ENCODE measurements at regions not wholly inside any gene's neighbourhood (a gene's known extent, or its start where the extent isn't known, plus 50 kb on each side); places are given as distances from the start of the nearest gene placed in this dataset.

DNA sequence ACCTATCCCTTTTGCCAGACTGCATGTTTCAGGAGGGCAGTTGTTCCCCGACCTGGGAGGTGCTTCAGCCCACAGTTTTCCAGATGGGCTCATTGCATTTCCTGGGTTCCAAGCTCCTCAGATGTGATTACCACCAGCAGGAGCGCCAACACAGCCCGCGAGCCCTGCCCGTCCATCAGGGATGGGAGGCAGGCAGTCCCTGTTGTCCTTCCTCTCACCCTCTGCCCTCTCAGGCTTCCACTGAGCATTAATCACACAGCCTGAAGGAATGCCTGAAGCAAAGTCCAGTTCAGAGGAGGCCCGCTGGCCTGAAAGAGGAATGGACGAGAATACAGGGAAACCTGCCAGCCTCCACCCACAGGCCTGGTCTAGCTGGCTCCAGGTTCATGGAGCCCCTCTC lies 256.3 kb upstream of the SDK2 start:
- Histone ChIP-seq H3K9ac (ENCODE audit: low read length in 5 of 5) (no peak overlapping the region), H3K36me3 (ENCODE audit: control insufficient read depth in 5 of 5, insufficient read depth in 5 of 5, low read length in 5 of 5) (no peaks in the 10 kb centered on the region), H3K27me3 (ENCODE audit: control insufficient read depth in 5 of 5, insufficient read depth in 4 of 5, low read length in 5 of 5) (peaks cover 20 to 63% (median 49%) of the 10 kb centered on the region in 5 donors), H3K4me3 (ENCODE audit: low read depth in 1 of 5, low read length in 5 of 5) (no peak overlapping the region), H3K4me1 (ENCODE audit: control insufficient read depth in 5 of 5, insufficient read depth in 5 of 5, low read length in 5 of 5) (peaks cover 0 to 17% (median 13%) of the 10 kb centered on the region in 5 donors), H3K27ac (ENCODE audit: low read depth, low read length) (no peak overlapping the region), H3K9me3 (ENCODE audit: control insufficient read depth in 5 of 5, low read length in 5 of 5) (no peaks in the 10 kb centered on the region)

DNA sequence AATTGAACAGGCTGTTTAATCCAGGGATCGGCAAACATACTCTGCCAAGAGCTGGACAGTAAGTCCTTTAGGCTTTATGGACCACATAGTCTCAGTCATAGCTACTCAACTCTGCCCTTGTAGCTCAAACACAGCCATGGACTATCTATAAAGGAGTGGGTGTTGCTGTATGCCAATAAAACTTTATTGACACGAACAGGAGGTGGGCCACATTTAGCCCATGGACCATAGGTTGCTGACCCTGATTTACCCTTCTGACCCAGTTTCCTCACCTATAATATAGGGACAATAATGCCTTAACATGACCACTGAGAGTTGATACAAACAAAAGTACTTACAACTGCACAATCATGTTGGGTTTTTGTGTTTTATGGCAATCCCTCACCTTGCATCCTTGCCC lies 257.0 kb upstream of the SDK2 start:
- Histone ChIP-seq H3K27ac (ENCODE audit: low read depth, low read length) (no peak overlapping the region), H3K4me1 (ENCODE audit: control insufficient read depth in 5 of 5, insufficient read depth in 5 of 5, low read length in 5 of 5) (peaks cover 0 to 17% (median 13%) of the 10 kb centered on the region in 5 donors), H3K36me3 (ENCODE audit: control insufficient read depth in 5 of 5, insufficient read depth in 5 of 5, low read length in 5 of 5) (no peaks in the 10 kb centered on the region), H3K4me3 (ENCODE audit: low read depth in 1 of 5, low read length in 5 of 5) (peak overlapping the region in 2 of 5 donors; percentile 40 to 52), H3K27me3 (ENCODE audit: control insufficient read depth in 5 of 5, insufficient read depth in 4 of 5, low read length in 5 of 5) (peaks cover 21 to 56% (median 49%) of the 10 kb centered on the region in 5 donors), H3K9ac (ENCODE audit: low read length in 5 of 5) (no peak overlapping the region), H3K9me3 (ENCODE audit: control insufficient read depth in 5 of 5, low read length in 5 of 5) (no peaks in the 10 kb centered on the region)

DNA sequence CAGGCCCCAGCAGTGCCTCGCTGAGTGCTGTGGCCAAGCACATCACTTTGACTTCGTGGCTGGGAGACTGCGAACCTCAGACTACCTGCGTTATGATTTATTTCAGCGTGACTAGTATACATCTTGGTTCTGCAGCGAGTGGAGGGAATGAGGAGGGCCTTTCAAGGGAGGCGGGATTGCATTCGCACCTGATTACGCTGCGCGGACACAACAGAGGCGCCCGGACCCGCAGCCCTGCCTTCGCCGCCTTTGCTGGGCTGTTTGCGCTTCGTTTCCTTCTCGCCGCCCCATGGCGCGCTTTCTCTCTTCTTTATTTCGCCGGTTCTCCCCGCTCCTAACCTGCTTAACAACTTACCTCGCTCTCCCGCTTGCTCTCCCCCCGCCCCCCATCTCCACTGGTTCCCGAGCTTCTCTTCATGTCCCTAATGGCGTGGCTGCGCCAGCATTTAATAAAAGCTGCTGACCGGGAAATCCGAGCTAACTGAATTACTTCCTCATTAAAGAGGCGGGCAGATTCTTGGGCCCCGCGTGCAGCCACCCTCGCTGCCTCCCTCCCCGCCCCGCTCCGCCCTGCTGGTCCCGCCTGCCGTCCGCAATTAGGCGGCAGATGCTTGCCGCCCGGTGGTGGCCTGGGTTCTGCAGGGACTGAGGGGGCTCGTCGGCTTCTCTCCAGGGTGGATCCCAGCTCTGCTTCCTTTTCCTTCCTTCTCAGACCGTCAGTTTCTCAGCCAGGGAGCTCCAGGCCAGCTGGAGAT lies 257.6 kb upstream of the SDK2 start:
- Histone ChIP-seq H3K4me3 (ENCODE audit: low read depth in 1 of 5, low read length in 5 of 5) (peak overlapping the region; percentile 12 to 52 (median 38)), H3K9ac (ENCODE audit: low read length in 5 of 5) (no peak overlapping the region), H3K4me1 (ENCODE audit: control insufficient read depth in 5 of 5, insufficient read depth in 5 of 5, low read length in 5 of 5) (peaks cover 0 to 17% (median 13%) of the 10 kb centered on the region in 5 donors), H3K27ac (ENCODE audit: low read depth, low read length) (no peak overlapping the region), H3K27me3 (ENCODE audit: control insufficient read depth in 5 of 5, insufficient read depth in 4 of 5, low read length in 5 of 5) (peaks cover 21 to 58% (median 52%) of the 10 kb centered on the region in 5 donors), H3K9me3 (ENCODE audit: control insufficient read depth in 5 of 5, low read length in 5 of 5) (peaks cover 0 to 5% (median 3%) of the 10 kb centered on the region in 5 donors), H3K36me3 (ENCODE audit: control insufficient read depth in 5 of 5, insufficient read depth in 5 of 5, low read length in 5 of 5) (no peaks in the 10 kb centered on the region)

DNA sequence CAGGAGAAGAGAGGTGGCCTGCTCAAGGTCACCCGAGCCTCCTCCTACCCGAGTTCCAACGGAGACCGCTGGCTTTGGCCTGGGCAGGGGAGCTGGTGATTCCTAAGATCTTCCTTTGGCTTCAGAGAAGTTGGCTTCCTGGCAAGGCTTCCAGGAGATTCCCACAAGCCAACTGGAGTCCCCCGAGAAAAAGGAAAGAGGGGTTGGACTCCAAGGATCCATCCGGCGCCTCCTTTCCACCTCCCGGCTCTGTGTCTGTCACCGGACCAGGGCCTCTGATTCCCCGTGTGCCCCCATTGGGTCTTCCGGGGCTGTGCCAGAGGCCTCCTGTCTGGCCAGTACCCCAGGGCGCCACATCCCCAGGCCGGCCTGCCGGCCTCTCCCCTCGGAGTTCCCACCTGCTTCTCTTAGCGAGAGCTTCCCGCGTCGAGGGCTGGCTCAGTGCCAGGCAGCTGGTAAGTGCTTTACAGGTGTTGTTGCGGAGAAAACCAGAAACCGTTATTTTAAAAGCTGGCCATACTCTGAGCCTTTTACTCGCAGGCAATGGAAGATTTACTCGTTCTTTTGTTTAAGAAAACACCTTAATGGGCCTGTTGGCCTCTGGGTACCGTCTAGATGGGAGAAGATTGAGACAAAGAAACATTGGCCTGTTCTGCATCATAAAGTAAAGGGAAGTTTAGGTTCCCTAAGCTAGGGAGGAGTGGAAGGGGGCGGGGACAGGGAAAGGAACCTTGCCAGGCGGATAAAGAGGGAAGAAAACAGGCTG lies 258.4 kb upstream of the SDK2 start:
- Histone ChIP-seq H3K9ac (ENCODE audit: low read length in 5 of 5) (no peak overlapping the region), H3K9me3 (ENCODE audit: control insufficient read depth in 5 of 5, low read length in 5 of 5) (peaks cover 0 to 5% (median 3%) of the 10 kb centered on the region in 5 donors), H3K36me3 (ENCODE audit: control insufficient read depth in 5 of 5, insufficient read depth in 5 of 5, low read length in 5 of 5) (no peaks in the 10 kb centered on the region), H3K27ac (ENCODE audit: low read depth, low read length) (no peak overlapping the region), H3K4me1 (ENCODE audit: control insufficient read depth in 5 of 5, insufficient read depth in 5 of 5, low read length in 5 of 5) (peaks cover 0 to 17% (median 13%) of the 10 kb centered on the region in 5 donors), H3K27me3 (ENCODE audit: control insufficient read depth in 5 of 5, insufficient read depth in 4 of 5, low read length in 5 of 5) (peaks cover 21 to 62% (median 54%) of the 10 kb centered on the region in 5 donors), H3K4me3 (ENCODE audit: low read depth in 1 of 5, low read length in 5 of 5) (peak overlapping the region in 3 of 5 donors; percentile 12 to 52 (median 40))

DNA sequence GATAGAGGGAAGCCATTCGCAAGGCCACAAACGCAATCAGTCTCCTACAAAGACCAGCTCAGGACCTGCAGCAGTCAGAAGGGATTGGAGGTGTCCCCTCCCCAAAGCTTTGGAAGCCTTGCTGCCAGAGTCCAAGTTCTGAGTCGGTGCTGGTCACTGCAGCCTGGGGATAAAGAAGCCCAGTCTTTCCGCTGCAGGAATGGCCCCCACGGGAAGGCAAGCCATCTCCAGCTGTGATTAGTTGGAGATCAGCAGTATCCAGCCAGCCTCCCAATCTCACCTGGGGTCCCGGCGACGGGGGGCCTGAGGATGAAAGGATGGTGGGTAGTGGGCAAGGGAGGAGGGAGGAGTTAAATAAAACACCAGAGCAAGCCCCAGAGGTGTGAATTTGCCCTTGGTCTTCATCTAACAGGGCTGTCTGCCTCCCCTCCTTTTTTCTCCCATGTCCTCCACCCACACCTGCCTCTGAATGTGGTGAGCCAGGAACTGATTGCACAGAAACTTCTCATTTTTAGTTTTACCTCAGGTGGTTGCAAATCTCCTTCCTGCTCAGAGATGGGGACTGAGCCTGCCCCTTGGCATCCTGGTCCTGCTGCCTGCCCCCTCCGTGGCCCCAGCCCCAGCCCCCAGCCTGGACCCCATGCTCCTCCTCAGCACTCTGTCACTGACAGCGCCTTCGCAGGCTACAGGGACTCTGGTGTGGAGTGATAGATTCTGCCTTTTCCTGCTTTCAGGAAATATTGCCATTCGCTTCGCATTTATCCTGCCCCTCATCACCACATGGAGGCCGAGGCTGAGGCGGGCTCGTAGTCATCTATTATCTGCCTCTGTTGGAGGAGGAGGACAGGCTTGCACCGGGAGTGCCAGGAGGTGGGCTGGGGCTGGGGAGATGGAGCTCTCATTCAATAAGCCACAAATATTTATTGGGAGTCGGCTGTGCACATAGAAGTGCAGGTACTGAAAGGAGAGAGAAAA lies 262.9 kb upstream of the SDK2 start:
- Histone ChIP-seq H3K36me3 (ENCODE audit: control insufficient read depth in 5 of 5, insufficient read depth in 5 of 5, low read length in 5 of 5) (no peaks in the 10 kb centered on the region), H3K4me1 (ENCODE audit: control insufficient read depth in 5 of 5, insufficient read depth in 5 of 5, low read length in 5 of 5) (peaks cover 0 to 7% (median 5%) of the 10 kb centered on the region in 5 donors), H3K4me3 (ENCODE audit: low read depth in 1 of 5, low read length in 5 of 5) (no peak overlapping the region), H3K27me3 (ENCODE audit: control insufficient read depth in 5 of 5, insufficient read depth in 4 of 5, low read length in 5 of 5) (peaks cover 17 to 49% (median 40%) of the 10 kb centered on the region in 5 donors), H3K27ac (ENCODE audit: low read depth, low read length) (no peak overlapping the region), H3K9ac (ENCODE audit: low read length in 5 of 5) (no peak overlapping the region), H3K9me3 (ENCODE audit: control insufficient read depth in 5 of 5, low read length in 5 of 5) (peaks cover 0 to 5% (median 3%) of the 10 kb centered on the region in 5 donors)

DNA sequence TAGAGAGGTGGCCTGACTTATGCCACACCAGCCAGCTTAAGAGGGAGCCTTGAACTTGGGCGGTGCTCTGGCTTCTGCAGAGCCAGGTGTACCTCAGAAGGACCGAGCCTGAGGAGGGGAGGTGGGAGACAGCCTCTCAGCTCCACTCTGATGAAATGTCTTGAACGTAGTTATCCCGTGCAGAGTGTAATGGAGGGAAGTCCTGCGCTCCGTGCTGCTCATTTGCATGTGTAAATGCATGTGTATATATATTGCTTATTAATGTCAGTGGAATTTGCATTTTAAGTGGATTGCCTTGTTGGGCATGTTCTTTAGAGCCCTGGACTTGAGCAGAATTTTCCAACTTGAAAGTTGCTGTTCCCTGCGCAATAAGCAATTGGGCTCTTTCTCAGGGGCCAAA lies 264.9 kb upstream of the SDK2 start:
- no peaks in the 10 kb centered on the region for H3K4me1 ChIP-seq (ENCODE audit: control insufficient read depth in 5 of 5, insufficient read depth in 5 of 5, low read length in 5 of 5)
- no peak overlapping the region for H3K27ac ChIP-seq (ENCODE audit: low read depth, low read length)
- no peaks in the 10 kb centered on the region for H3K36me3 ChIP-seq (ENCODE audit: control insufficient read depth in 5 of 5, insufficient read depth in 5 of 5, low read length in 5 of 5)
- H3K9me3 ChIP-seq (ENCODE audit: control insufficient read depth in 5 of 5, low read length in 5 of 5): peaks cover 2 to 6% (median 5%) of the 10 kb centered on the region in 5 donors
- H3K9ac ChIP-seq (ENCODE audit: low read length in 5 of 5): no peak overlapping the region
- no peak overlapping the region for H3K4me3 ChIP-seq (ENCODE audit: low read depth in 1 of 5, low read length in 5 of 5)
- H3K27me3 ChIP-seq (ENCODE audit: control insufficient read depth in 5 of 5, insufficient read depth in 4 of 5, low read length in 5 of 5): peaks cover 11 to 33% (median 23%) of the 10 kb centered on the region in 5 donors

DNA sequence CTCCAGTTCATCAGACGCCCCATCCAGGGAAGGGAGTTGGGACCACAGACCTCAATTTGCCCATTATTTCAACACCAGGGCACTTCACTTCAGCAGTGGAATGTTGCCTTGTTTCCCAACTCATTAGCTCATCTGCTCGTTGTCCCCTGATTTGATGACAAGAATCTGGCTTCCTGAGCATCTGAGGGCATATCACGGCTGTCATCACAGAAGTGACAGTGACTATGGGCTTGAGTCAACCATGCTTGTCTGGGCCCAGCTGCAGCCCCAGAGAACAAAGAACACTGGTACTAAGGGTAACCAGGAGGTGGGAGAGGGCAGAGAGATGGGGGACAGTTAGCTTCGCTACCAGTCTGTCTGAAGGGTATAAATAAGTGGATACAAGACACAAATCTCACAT lies 266.0 kb upstream of the SDK2 start:
- Histone ChIP-seq H3K27me3 (ENCODE audit: control insufficient read depth in 5 of 5, insufficient read depth in 4 of 5, low read length in 5 of 5) (peaks cover 11 to 29% (median 22%) of the 10 kb centered on the region in 5 donors), H3K4me3 (ENCODE audit: low read depth in 1 of 5, low read length in 5 of 5) (no peak overlapping the region), H3K9ac (ENCODE audit: low read length in 5 of 5) (no peak overlapping the region), H3K27ac (ENCODE audit: low read depth, low read length) (no peak overlapping the region), H3K36me3 (ENCODE audit: control insufficient read depth in 5 of 5, insufficient read depth in 5 of 5, low read length in 5 of 5) (no peaks in the 10 kb centered on the region), H3K9me3 (ENCODE audit: control insufficient read depth in 5 of 5, low read length in 5 of 5) (peaks cover 3 to 14% (median 13%) of the 10 kb centered on the region in 5 donors), H3K4me1 (ENCODE audit: control insufficient read depth in 5 of 5, insufficient read depth in 5 of 5, low read length in 5 of 5) (no peaks in the 10 kb centered on the region)

DNA sequence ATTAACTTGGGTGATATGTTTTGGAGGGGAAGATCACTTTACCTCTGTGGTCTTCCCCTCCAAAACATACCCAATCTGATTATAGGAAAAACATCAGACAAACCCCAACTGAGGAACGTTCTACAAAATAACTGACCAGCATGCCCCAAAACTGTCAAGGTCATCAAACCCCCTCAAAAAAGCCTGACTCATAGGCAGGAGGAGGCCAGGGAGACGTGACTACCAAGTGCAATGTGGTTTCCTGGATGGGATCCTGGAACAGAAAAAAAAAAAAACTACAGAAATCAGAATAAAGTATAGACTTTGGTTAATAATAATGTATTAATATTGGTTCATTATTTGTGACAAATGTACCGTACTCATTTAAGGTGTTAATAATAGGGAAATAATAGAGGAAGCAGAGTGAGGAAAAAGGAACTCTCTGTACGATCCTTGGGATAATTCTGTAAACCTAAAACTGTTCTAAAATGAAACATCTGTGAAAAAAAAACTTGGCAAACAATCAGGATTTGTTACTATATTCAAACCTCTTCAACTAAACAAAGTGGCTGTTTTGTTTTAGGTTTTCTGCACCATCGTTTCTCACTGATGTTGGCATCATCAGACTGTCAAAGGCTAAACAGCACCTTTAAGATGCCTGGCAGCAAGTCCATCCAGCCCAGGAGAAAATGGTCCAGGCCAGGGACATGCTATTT lies 266.7 kb upstream of the SDK2 start:
- no peak overlapping the region for H3K27ac ChIP-seq (ENCODE audit: low read depth, low read length)

DNA sequence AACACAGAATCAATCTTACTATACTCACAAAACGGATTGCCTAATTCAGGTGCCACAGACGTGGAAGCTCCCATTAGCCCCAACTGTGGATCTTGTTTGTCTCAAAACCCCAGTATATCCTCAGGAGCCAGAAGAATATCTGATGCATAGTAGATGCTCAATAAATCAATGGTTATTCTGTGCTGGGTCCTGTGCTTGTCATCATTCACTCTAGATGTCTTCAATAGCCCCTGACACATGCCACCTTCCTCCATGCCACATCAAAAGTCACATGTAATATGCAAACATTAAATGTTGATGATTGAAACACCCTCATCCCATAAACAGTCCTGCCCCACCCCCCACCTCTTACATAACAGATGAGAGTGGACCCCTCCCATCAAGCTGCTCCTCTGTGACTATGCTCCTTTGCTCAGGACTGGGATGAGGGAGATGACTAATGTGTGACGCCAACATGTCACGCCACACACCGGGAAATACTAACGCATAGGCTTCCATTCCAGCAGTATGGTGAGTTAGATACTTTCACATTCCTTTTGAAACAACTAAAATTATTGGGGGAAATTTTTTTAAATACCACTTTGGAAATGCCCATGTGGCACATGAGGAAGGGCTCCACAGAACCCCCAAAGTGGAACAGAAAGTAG lies 267.6 kb upstream of the SDK2 start:
- H3K27ac ChIP-seq (ENCODE audit: low read depth, low read length): no peak overlapping the region
- no peaks in the 10 kb centered on the region for H3K4me1 ChIP-seq (ENCODE audit: control insufficient read depth in 5 of 5, insufficient read depth in 5 of 5, low read length in 5 of 5)
- no peaks in the 10 kb centered on the region for H3K36me3 ChIP-seq (ENCODE audit: control insufficient read depth in 5 of 5, insufficient read depth in 5 of 5, low read length in 5 of 5)
- peaks cover 3 to 22% (median 10%) of the 10 kb centered on the region in 5 donors for H3K9me3 ChIP-seq (ENCODE audit: control insufficient read depth in 5 of 5, low read length in 5 of 5)
- no peak overlapping the region for H3K4me3 ChIP-seq (ENCODE audit: low read depth in 1 of 5, low read length in 5 of 5)
- no peak overlapping the region for H3K9ac ChIP-seq (ENCODE audit: low read length in 5 of 5)
- peaks cover 8 to 24% (median 17%) of the 10 kb centered on the region in 5 donors for H3K27me3 ChIP-seq (ENCODE audit: control insufficient read depth in 5 of 5, insufficient read depth in 4 of 5, low read length in 5 of 5)

More for the DNA sequence above, 266.7 kb upstream of the SDK2 start:
- peaks cover 8 to 29% (median 22%) of the 10 kb centered on the region in 5 donors for H3K27me3 ChIP-seq (ENCODE audit: control insufficient read depth in 5 of 5, insufficient read depth in 4 of 5, low read length in 5 of 5)
- no peaks in the 10 kb centered on the region for H3K4me1 ChIP-seq (ENCODE audit: control insufficient read depth in 5 of 5, insufficient read depth in 5 of 5, low read length in 5 of 5)
- H3K4me3 ChIP-seq (ENCODE audit: low read depth in 1 of 5, low read length in 5 of 5): no peak overlapping the region
- H3K9me3 ChIP-seq (ENCODE audit: control insufficient read depth in 5 of 5, low read length in 5 of 5): peaks cover 6 to 21% (median 14%) of the 10 kb centered on the region in 5 donors
- no peaks in the 10 kb centered on the region for H3K36me3 ChIP-seq (ENCODE audit: control insufficient read depth in 5 of 5, insufficient read depth in 5 of 5, low read length in 5 of 5)
- H3K9ac ChIP-seq (ENCODE audit: low read length in 5 of 5): no peak overlapping the region

Data from subcutaneous abdominal adipose tissue (tissue), 5 donors.